ENCODE measurements at regions not wholly inside any gene's neighbourhood (a gene's known extent, or its start where the extent isn't known, plus 50 kb on each side); places are given as distances from the start of the nearest gene placed in this dataset.

DNA sequence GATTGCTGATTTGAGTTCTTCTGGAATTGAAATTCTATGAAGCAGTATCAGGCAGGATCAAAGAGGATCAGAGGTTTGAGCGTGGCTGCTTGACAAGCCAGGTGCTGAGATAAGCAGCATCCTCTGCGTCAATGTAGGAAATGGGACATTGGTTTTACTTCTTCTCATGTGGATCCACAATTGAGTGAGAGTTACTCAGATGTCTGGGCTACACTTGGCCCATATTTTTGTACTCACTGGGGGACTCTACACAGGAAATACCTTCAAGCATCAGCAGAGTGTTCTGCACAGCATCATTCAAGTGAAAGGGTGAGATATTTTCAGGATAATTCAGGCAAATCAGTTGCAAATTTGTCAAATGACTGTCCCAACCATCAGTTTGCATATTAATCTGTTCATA lies 613.9 kb upstream of the ARID1B start:
- H3K27me3 ChIP-seq (ENCODE audit: control insufficient read depth, insufficient read depth, low read length), result no peaks in the 10 kb centered on the region
- CTCF ChIA-PET, result no interaction called here
- POLR2A ChIA-PET, result no interaction called here
- no peak for DNase-seq (ENCODE audit: low read depth)
- TF ChIP-seq, protein P1, sequence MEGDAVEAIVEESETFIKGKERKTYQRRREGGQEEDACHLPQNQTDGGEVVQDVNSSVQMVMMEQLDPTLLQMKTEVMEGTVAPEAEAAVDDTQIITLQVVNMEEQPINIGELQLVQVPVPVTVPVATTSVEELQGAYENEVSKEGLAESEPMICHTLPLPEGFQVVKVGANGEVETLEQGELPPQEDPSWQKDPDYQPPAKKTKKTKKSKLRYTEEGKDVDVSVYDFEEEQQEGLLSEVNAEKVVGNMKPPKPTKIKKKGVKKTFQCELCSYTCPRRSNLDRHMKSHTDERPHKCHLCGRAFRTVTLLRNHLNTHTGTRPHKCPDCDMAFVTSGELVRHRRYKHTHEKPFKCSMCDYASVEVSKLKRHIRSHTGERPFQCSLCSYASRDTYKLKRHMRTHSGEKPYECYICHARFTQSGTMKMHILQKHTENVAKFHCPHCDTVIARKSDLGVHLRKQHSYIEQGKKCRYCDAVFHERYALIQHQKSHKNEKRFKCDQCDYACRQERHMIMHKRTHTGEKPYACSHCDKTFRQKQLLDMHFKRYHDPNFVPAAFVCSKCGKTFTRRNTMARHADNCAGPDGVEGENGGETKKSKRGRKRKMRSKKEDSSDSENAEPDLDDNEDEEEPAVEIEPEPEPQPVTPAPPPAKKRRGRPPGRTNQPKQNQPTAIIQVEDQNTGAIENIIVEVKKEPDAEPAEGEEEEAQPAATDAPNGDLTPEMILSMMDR (IDR thresholded peaks at IDR 0.05; ENCODE audit: insufficient read depth, low read depth, low read length), result no peak
- no peak overlapping the region for H3K4me3 ChIP-seq (ENCODE audit: low read depth, low read length)
- no peaks in the 10 kb centered on the region for H3K36me3 ChIP-seq (ENCODE audit: control insufficient read depth, insufficient read depth, low read length)

DNA sequence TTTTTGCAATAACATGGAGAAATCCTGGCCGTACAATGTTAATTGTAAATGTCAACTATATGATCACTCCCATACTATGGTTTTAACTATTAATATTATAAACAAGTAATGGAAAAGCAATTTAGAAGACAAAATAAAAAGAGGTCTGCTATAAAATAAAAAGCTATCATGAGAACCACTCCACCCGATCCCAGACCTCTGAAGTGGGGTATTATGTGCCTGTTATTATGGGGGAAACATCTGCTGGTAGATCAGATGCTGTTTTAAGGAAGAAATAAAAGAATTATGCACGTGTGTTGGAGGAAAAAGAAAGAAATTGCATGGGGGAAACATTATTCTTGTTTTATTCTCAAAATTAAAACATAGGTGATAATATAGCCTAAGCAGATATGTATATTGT lies 615.7 kb upstream of the ARID1B start:
- TF ChIP-seq, protein P1 (IDR thresholded peaks at IDR 0.05; ENCODE audit: insufficient read depth, low read depth, low read length), result no peak
- Histone ChIP-seq H3K4me3 (ENCODE audit: low read depth, low read length) (no peak overlapping the region), H3K27me3 (ENCODE audit: control insufficient read depth, insufficient read depth, low read length) (no peaks in the 10 kb centered on the region), H3K36me3 (ENCODE audit: control insufficient read depth, insufficient read depth, low read length) (no peaks in the 10 kb centered on the region)
- DNase-seq (ENCODE audit: low read depth), result no peak
- ChIA-PET CTCF (no interaction called here), POLR2A (no interaction called here)

DNA sequence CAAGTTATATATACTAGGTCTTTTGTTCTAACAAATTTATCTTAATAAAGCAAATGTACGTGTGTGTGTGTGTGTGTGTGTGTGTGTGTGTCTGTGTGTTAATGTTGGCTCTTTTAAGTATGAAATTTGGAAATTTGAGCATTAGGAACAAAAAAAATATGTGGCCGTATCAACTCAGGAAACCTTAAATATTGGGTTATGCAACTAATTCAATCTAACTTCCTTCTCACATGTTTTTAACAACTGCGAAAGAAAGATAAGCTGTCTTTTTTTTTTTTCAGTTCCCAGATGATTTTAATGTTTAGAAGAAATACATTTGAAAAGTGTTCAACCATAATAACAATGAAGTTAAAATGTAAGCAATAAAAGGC lies 616.4 kb upstream of the ARID1B start:
- TF ChIP-seq, protein P1 (IDR thresholded peaks at IDR 0.05; ENCODE audit: insufficient read depth, low read depth, low read length), result no peak
- no peak for DNase-seq (ENCODE audit: low read depth)
- ChIA-PET POLR2A (no interaction called here), CTCF (no interaction called here)
- no peak overlapping the region for H3K4me3 ChIP-seq (ENCODE audit: low read depth, low read length)
- no peaks in the 10 kb centered on the region for H3K36me3 ChIP-seq (ENCODE audit: control insufficient read depth, insufficient read depth, low read length)
- no peaks in the 10 kb centered on the region for H3K27me3 ChIP-seq (ENCODE audit: control insufficient read depth, insufficient read depth, low read length)

DNA sequence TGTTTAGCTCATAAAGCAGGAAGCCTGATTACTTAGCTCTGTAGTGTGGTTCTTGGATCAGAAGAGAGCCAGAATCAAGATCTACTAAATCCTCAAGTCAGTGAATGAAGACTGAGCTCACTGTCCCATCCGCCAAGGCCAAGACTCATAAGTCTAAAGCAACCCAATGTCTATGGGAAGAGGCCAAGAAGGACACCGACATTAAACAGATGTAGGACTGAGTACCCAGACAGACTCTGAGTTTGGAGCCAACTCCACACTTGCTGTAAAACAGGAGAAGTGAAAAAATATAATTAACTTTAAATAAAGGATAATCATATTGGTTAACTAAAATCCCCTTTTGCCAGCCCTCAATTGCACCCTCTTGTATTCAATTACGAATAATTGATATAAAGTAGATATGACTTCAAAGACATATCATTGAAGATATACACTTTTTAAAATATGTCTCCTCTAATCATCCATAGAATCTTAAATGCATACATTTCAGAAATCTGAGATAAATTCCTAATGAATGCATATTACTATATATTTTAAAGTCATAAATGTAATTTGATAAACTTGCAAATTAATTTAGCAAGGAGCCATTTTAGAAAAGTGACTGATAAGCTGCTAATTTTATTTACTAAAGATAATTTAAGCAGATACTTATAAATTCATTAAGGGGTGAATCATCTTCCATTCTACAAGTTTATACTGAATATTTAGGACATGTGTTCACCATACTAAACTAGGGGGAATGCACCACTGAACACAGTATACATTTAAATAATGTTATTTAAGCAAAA lies 617.0 kb upstream of the ARID1B start:
- Histone ChIP-seq H3K4me3 (ENCODE audit: low read depth, low read length) (no peak overlapping the region), H3K27me3 (ENCODE audit: control insufficient read depth, insufficient read depth, low read length) (no peaks in the 10 kb centered on the region), H3K36me3 (ENCODE audit: control insufficient read depth, insufficient read depth, low read length) (no peaks in the 10 kb centered on the region)
- CTCF ChIA-PET, result interaction anchor here (0.5 kb wide), 1 partner anchor 664 kb away, joined by 5 read pairs; no protein-coding TSS in a partner anchor
- TF ChIP-seq, protein P1 (IDR thresholded peaks at IDR 0.05; ENCODE audit: insufficient read depth, low read depth, low read length), result no peak
- POLR2A ChIA-PET, result no interaction called here
- no peak for DNase-seq (ENCODE audit: low read depth)

DNA sequence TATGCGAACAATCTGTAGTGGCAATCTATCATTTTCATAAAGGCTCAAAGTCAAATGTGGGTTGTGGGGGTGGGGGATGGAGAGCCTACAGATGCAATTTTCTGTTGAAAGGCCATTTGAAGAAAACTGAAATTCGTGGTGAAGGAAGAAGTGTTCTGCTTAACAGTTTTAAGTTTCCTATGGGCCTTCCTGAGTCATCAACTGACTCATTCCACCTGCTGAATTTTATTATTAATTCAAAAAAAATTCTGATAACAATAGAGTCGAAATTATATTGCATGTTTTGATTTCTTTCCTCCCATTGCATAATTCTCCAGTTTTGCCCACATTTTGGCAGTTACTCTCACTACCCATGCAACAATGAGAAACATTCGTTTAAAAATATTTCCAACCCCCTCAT lies 622.3 kb upstream of the ARID1B start:
- CTCF ChIA-PET, result no interaction called here
- Histone ChIP-seq H3K4me3 (ENCODE audit: low read depth, low read length) (no peak overlapping the region), H3K36me3 (ENCODE audit: control insufficient read depth, insufficient read depth, low read length) (no peaks in the 10 kb centered on the region), H3K27me3 (ENCODE audit: control insufficient read depth, insufficient read depth, low read length) (no peaks in the 10 kb centered on the region)
- no peak for DNase-seq (ENCODE audit: low read depth)
- POLR2A ChIA-PET, result no interaction called here
- TF ChIP-seq, protein P1 (IDR thresholded peaks at IDR 0.05; ENCODE audit: insufficient read depth, low read depth, low read length), result no peak
